ENCODE measurements at regions not wholly inside any gene's neighbourhood (a gene's known extent, or its start where the extent isn't known, plus 50 kb on each side); places are given as distances from the start of the nearest gene placed in this dataset.

DNA sequence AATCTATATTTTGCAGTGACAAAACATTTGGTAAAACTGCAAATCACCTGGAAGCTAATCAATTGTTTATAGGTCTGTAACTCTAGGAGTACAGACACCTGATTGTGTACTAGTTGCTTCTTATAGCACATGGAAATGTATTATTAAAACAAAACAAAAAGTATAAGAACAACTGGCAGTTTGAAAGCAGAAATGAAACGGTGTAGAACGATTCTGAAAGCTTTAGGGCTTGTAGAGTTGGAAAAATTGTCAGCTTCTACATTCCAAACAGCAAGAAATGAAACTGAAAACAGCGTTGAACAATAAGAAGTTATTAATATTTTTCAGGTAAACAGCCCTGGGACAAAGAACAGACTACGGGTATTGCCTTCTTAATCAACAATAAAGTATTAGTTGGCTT is 273.3 kb downstream of the OLFM3 start:
- Mint-ChIP-seq H3K4me1 (ENCODE audit: low read depth in 2 of 2) (no peaks in the 10 kb centered on the region), H3K36me3 (ENCODE audit: insufficient read depth) (no peaks in the 10 kb centered on the region), H3K4me3 (no peak overlapping the region), H3K9me3 (peaks cover 0 to 4% of the 10 kb centered on the region in 2 donors), H3K27ac (no peak overlapping the region), H3K27me3 (no peaks in the 10 kb centered on the region)
- ATAC-seq (replicated peaks) (no peak), DNase-seq (no peak)

DNA sequence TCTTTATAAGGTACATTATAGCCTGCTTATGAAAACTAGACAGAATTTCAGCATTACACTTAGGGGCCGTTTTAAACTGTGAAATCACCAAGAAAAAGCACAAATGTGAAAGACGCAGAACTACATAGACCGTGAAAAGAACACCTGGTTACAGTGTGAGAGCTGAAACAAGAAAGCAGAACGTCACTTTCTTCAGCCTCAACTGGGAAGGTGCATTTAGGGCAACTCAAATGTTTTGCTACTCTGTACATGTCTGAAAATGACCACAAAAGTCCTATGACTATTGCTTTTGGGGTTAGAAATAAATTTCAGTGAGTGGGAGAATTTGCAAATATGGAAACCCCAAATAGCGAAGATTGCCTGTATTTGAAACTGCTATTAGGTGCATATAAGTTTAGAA is 268.7 kb downstream of the OLFM3 start:
- H3K4me1 Mint-ChIP-seq (ENCODE audit: low read depth in 2 of 2), result no peaks in the 10 kb centered on the region

DNA sequence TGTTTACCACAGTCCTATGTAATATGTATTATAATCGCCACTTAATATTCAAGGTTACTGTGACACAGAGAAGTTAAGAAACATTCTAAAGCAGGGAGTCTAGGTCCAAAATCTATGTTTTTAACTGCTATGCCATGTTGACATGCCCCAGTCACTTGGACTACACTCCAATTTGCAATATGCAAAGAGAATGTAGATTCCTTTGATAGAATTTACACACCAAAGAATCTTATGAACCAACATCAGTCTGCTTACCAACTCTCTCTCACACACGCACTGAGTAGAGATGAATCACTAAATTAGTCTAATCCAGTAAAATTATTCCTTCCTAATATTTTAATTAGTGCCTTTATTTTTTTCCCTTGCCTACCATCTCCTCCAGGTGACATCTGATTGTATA is 266.2 kb downstream of the OLFM3 start:
- no peak overlapping the region for H3K4me3 Mint-ChIP-seq
- H3K36me3 Mint-ChIP-seq (ENCODE audit: insufficient read depth), result no peaks in the 10 kb centered on the region
- H3K9me3 Mint-ChIP-seq, result no peaks in the 10 kb centered on the region
- no peaks in the 10 kb centered on the region for H3K27me3 Mint-ChIP-seq
- DNase-seq, result no peak
- no peak overlapping the region for H3K27ac Mint-ChIP-seq
- ATAC-seq (replicated peaks), result no peak
- no peaks in the 10 kb centered on the region for H3K4me1 Mint-ChIP-seq (ENCODE audit: low read depth in 2 of 2)

More for the DNA sequence above, 268.7 kb downstream of the OLFM3 start:
- H3K36me3 Mint-ChIP-seq (ENCODE audit: insufficient read depth), result no peaks in the 10 kb centered on the region
- H3K27ac Mint-ChIP-seq, result no peak overlapping the region
- DNase-seq (no peak), ATAC-seq (replicated peaks) (no peak)
- no peaks in the 10 kb centered on the region for H3K9me3 Mint-ChIP-seq
- H3K27me3 Mint-ChIP-seq, result no peaks in the 10 kb centered on the region
- H3K4me3 Mint-ChIP-seq, result no peak overlapping the region

DNA sequence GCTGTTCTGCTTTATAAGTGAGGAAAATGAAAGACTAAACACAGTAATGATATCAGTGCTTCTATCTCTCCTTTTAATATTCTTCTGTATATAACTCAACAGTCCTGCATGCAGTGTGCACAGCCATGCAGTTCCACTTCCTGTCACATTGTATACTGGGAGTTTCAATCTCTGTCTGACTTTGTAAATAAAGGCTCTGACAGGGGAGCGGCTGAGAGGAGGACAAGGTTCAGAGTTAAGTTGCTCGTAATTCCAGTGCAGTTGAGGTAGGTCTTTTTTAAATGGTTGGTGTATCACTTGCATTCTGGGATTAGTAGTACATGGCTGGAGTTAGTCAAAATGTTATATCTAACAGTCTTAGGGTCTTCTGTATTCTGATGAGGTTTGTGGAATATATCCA is 264.5 kb downstream of the OLFM3 start:
- DNase-seq, result no peak

DNA sequence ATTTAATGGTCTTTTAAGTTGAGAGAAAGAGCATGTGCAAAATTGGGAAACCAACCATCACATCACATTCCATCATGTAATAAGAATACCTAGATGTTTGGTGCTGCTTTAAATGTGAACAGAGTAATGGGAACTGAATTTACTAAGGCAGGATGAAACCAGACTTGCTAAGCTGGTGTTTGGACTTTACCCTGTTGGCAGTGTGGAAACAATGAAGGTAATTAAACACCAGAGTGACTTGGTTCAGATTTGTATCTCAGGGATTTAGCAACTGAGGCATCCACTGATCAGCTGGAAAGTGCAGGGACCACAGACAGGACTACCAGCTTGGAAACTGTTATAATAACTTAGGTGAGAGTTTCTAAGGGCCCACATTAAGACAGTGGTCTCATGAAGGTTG is 263.4 kb downstream of the OLFM3 start:
- no peak for DNase-seq
- Mint-ChIP-seq H3K4me1 (ENCODE audit: low read depth in 2 of 2) (no peaks in the 10 kb centered on the region), H3K4me3 (no peak overlapping the region), H3K27me3 (no peaks in the 10 kb centered on the region), H3K9me3 (no peaks in the 10 kb centered on the region), H3K36me3 (ENCODE audit: insufficient read depth) (no peaks in the 10 kb centered on the region), H3K27ac (no peak overlapping the region)
- ATAC-seq (replicated peaks), result no peak

More for the DNA sequence above, 264.5 kb downstream of the OLFM3 start:
- no peak for ATAC-seq (replicated peaks)
- Mint-ChIP-seq H3K27ac (no peak overlapping the region), H3K4me1 (ENCODE audit: low read depth in 2 of 2) (no peaks in the 10 kb centered on the region), H3K27me3 (no peaks in the 10 kb centered on the region), H3K4me3 (no peak overlapping the region), H3K9me3 (no peaks in the 10 kb centered on the region), H3K36me3 (ENCODE audit: insufficient read depth) (no peaks in the 10 kb centered on the region)

DNA sequence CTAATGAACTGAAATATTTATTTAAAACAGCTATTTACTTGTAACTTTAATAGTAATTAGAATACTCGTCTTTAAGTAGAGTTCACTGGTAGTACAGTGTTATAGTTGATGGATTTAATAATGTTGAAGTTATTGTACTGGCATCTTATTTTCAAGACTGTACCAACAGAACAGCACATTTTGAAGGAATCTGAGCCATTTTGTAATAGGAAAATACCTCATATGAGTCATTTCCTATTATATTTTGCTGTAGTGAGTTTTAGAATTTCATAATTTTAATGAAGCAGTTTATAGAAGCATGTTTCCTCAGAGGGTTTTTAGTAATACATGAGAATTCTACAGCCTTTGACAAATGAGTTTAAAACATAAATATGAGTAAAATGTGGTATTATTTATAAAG is 258.3 kb downstream of the OLFM3 start:
- Mint-ChIP-seq H3K9me3 (no peaks in the 10 kb centered on the region), H3K4me1 (ENCODE audit: low read depth in 2 of 2) (no peaks in the 10 kb centered on the region), H3K36me3 (ENCODE audit: insufficient read depth) (no peaks in the 10 kb centered on the region), H3K27ac (no peak overlapping the region), H3K27me3 (no peaks in the 10 kb centered on the region), H3K4me3 (no peak overlapping the region)
- DNase-seq (no peak), ATAC-seq (replicated peaks) (no peak)

DNA sequence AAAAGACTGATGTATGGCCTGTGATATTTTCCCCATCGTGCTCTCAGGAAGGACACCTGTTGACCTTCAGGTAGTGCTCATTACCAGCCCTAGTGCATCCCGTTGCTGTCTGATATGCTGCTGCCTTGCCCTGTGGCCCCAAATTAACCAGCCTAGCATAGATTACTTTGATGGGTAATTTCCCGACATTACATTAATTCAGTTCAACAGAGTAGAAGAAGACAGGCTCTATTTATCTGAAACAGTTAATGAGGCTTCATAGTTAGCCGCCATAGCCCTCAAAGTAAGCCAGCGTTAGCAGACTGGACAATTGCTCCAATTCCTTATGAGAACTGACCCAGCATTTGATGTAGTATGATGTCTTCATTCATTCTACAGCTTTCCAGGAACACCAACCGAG is 257.6 kb downstream of the OLFM3 start:
- H3K4me3 Mint-ChIP-seq, result no peak overlapping the region
- ATAC-seq (replicated peaks), result no peak
- H3K4me1 Mint-ChIP-seq (ENCODE audit: low read depth in 2 of 2), result no peaks in the 10 kb centered on the region
- no peak overlapping the region for H3K27ac Mint-ChIP-seq
- H3K27me3 Mint-ChIP-seq, result peaks cover 0 to 3% of the 10 kb centered on the region in 2 donors
- H3K9me3 Mint-ChIP-seq, result peaks cover 2 to 3% of the 10 kb centered on the region in 2 donors
- H3K36me3 Mint-ChIP-seq (ENCODE audit: insufficient read depth), result no peaks in the 10 kb centered on the region
- DNase-seq, result no peak

DNA sequence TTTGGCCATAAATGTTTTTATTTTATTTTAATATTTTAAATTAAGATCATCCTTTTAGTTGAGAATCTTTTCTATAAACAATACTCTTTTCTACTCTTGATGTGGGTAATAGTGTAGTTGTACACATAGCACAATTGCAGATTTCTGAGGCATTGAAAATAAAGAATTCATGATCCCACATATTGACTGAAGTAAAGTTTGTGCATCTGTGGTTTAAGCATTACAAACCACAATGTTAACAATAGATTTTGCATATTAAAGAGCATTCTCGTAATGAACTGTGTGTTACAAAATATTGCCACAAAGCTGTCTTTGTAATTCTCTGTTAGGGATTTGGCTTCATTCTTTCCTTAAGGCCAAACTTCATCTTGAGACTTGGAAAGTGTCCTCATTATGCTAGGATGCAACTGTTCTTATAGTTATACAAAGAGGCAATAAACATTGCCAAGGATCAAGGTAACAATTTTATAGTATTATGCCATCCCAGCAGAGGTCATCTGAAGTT is 256.8 kb downstream of the OLFM3 start:
- Mint-ChIP-seq H3K27me3 (peaks cover 0 to 6% of the 10 kb centered on the region in 2 donors), H3K36me3 (ENCODE audit: insufficient read depth) (no peaks in the 10 kb centered on the region), H3K4me3 (no peak overlapping the region), H3K4me1 (ENCODE audit: low read depth in 2 of 2) (no peaks in the 10 kb centered on the region), H3K27ac (no peak overlapping the region), H3K9me3 (peaks cover 2 to 6% of the 10 kb centered on the region in 2 donors)
- no peak for DNase-seq
- ATAC-seq (replicated peaks), result no peak

DNA sequence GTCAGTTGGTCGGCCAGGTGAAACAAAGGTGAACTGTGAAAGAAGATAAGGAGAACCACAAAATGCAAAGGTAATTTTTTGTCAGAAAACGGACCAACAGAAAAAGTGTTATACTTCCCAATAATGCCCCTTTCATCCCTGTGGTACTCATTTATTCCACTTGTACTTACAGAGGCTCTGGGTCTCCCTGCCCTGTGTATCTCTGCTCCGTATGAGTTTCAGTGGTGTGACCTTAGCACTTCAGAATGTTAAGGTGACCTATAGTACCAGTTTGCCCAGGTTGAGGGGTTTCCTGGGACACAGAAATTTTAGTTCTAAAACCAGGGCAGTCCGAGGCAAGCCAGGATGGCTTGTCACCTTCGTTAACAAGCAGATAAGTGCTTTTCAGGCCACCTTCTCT is 254.8 kb downstream of the OLFM3 start:
- no peak overlapping the region for H3K27ac Mint-ChIP-seq
- peaks cover 0 to 6% of the 10 kb centered on the region in 2 donors for H3K27me3 Mint-ChIP-seq
- no peak for DNase-seq
- H3K4me1 Mint-ChIP-seq (ENCODE audit: low read depth in 2 of 2), result no peaks in the 10 kb centered on the region
- H3K4me3 Mint-ChIP-seq, result no peak overlapping the region
- H3K36me3 Mint-ChIP-seq (ENCODE audit: insufficient read depth), result no peaks in the 10 kb centered on the region
- H3K9me3 Mint-ChIP-seq, result peaks cover 3 to 6% of the 10 kb centered on the region in 2 donors
- no peak for ATAC-seq (replicated peaks)

DNA sequence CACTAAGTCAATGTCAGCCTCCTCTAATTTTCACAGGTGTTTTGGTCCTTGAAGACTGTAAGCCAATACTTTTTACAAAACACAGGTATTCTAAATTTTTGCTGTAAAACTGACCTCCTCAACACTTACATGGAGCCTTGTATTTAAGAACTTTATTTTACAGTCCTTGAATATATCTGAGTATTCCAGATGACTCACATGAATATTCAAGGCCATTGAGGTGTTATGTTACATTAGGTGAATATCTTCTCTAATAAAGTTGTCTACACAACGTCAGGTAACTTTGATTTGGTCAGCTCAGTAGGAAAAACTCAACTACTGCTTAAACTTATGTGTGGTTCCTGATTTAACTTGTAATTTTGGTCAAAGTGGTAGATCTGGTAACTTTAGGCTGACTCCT is 254.2 kb downstream of the OLFM3 start:
- ATAC-seq (replicated peaks) (no peak), DNase-seq (no peak)
- Mint-ChIP-seq H3K27ac (no peak overlapping the region), H3K9me3 (peaks cover 3 to 6% of the 10 kb centered on the region in 2 donors), H3K27me3 (peaks cover 0 to 6% of the 10 kb centered on the region in 2 donors), H3K4me3 (no peak overlapping the region), H3K4me1 (ENCODE audit: low read depth in 2 of 2) (no peaks in the 10 kb centered on the region), H3K36me3 (ENCODE audit: insufficient read depth) (no peaks in the 10 kb centered on the region)

DNA sequence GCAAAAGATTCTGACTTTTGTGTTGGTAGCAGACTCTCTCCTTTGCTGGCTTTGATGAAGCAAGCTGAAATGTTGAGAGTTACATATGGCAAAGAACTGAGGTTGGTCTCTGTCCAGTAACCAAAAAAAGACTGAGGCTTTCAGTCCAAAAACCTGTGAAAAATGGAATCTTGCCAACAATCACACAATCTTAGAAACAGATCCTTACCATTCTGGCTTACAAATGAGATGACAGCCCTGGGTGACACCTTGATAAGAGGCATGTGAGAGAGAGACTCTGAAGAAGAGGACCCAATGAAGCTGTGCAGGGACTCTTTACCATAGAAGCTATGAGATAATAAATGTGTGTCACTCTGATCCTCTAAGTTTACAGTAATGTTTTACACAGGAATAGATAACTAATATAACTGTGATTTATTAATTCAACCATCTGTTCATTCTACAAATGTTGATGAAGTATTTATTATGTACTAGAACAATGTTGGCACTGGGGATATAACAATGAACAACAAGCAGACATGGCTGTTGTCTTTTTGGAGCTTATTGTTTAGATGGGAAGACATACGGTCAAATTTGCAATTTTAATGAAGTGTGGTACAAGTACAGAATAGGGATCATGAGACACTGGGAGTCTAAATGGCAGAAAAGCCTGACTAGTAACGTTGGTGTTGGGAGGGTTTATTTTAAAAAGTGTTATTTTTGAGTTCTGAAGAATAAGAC is 251.0 kb downstream of the OLFM3 start:
- Mint-ChIP-seq H3K4me1 (ENCODE audit: low read depth in 2 of 2) (no peaks in the 10 kb centered on the region), H3K4me3 (no peak overlapping the region)

DNA sequence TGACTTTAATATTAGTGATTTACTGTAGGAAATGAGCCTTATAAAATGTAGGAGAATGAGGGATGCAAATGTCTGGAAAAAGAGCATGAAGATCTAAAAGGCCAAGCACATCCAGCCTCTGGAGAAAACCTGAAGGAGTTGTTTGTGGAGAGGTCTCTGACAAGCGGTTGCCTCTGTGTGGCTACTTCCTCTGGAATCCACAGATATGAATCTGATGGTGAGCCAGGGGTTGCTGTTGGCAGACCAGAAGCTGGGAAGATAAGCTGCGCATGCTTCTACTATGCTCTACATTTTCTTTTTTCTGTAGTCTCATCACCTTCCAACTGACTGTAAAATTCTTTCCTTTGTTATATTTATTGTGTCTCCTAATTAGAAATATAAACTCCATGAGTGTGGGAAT is 248.6 kb downstream of the OLFM3 start:
- no peak for ATAC-seq (replicated peaks)
- DNase-seq, result no peak
- Mint-ChIP-seq H3K9me3 (peaks cover 3 to 6% of the 10 kb centered on the region in 2 donors), H3K36me3 (ENCODE audit: insufficient read depth) (no peaks in the 10 kb centered on the region), H3K4me1 (ENCODE audit: low read depth in 2 of 2) (no peaks in the 10 kb centered on the region), H3K27ac (no peak overlapping the region), H3K4me3 (no peak overlapping the region), H3K27me3 (peaks cover 0 to 6% of the 10 kb centered on the region in 2 donors)

More for the DNA sequence above, 251.0 kb downstream of the OLFM3 start:
- DNase-seq (no peak), ATAC-seq (replicated peaks) (no peak)
- Mint-ChIP-seq H3K27ac (no peak overlapping the region), H3K36me3 (ENCODE audit: insufficient read depth) (no peaks in the 10 kb centered on the region), H3K27me3 (peaks cover 0 to 6% of the 10 kb centered on the region in 2 donors), H3K9me3 (peaks cover 3 to 6% of the 10 kb centered on the region in 2 donors)

Data from effector memory CD8-positive, alpha-beta T cell (primary cell).